H1 (cell line): ENCODE measurements at regions not wholly inside any gene's neighbourhood (a gene's known extent, or its start where the extent isn't known, plus 50 kb on each side); places are given as distances from the start of the nearest gene placed in this dataset.

Experiments used
- CTCF ChIA-PET: fragments of 300-600 bp; sonication (Branson Sonifier 250); formaldehyde crosslinking; loops from one replicate; lab custom pipeline; 2021; ENCODE audit not compliant: partially characterized antibody; lab: Charles Lee
- POLR2A ChIA-PET: fragments of 300-600 bp; sonication (Branson Sonifier 250); formaldehyde crosslinking; loops from one replicate; lab custom pipeline; 2021; ENCODE audit warnings: inconsistent platforms; ENCODE audit not compliant: partially characterized antibody; lab: Charles Lee
- DNase-seq, 2 experiments: peaks; one replicate each; pipeline versions ENCODE4 v3.0.0 to v3.0.0-alpha.2; 2010 to 2022; ENCODE audit warnings: low spot score in 2 of 2, low read depth in 1 of 2, mixed read lengths in 1 of 2
- FAIRE-seq: peaks from 2 replicates; lab custom pipeline; 2011; peaks lifted over from hg19 to GRCh38; lab: Jason Lieb, UNC
- H2AFZ ChIP-seq: 2 replicates; pipeline ENCODE4 v1.8.1; 2012; ENCODE audit warnings: low read length, inconsistent platforms
- H2AK5ac ChIP-seq: 2 replicates; pipeline ENCODE4 v1.6.1; 2013; ENCODE audit warnings: low read depth, low read length
- H2BK120ac ChIP-seq: replicated peaks from 2 replicates; pipeline ENCODE3; 2013; ENCODE audit warnings: low read depth, low read length, inconsistent platforms
- H2BK12ac ChIP-seq: 2 replicates; pipeline ENCODE4 v1.6.1; 2013; ENCODE audit warnings: low read depth, low read length
- H2BK15ac ChIP-seq: 2 replicates; pipeline ENCODE4 v1.6.1; 2013; ENCODE audit warnings: low read length
- H2BK20ac ChIP-seq: 2 replicates; pipeline ENCODE4 v1.6.1; 2013; ENCODE audit warnings: low read length
- H2BK5ac ChIP-seq: 2 replicates; pipeline ENCODE4 v1.6.1; 2013; ENCODE audit warnings: low read depth, low read length
- H3K14ac ChIP-seq: 2 replicates; pipeline ENCODE4 v1.6.1; 2013; ENCODE audit warnings: inconsistent platforms; ENCODE audit not compliant: insufficient read length
- H3K18ac ChIP-seq: 2 replicates; pipeline ENCODE4 v1.6.1; 2013; ENCODE audit warnings: low read length; ENCODE audit errors: extremely low read depth
- H3K23ac ChIP-seq: 2 replicates; pipeline ENCODE4 v1.6.1; 2013; ENCODE audit warnings: inconsistent platforms; ENCODE audit not compliant: insufficient read length
- H3K23me2 ChIP-seq: 2 replicates; pipeline ENCODE4 v1.6.1; 2013; ENCODE audit warnings: low read depth, low read length
- H3K27ac ChIP-seq: 2 replicates; pipeline ENCODE4 v1.6.1; 2011; ENCODE audit warnings: low read depth, low read length, inconsistent platforms
- H3K27me3 ChIP-seq, 4 experiments: replicated peaks in 1 of 4; 1 replicate in 1 of 4; 2 replicates in 3 of 4; pipeline versions ENCODE4 v1.6.1 to v1.8.1; 2011 to 2013; ENCODE audit warnings: low read length in 3 of 4, mild to moderate bottlenecking in 3 of 4, inconsistent platforms in 2 of 4, mixed read lengths in 2 of 4, moderate library complexity in 1 of 4; ENCODE audit not compliant: control insufficient read depth in 3 of 4, insufficient read depth in 3 of 4; ENCODE audit errors: extremely low read depth in 1 of 4
- H3K36me3 ChIP-seq, 4 experiments: 2 replicates each; pipeline versions ENCODE4 v1.6.1 to v1.8.1; 2011 to 2013; ENCODE audit warnings: mild to moderate bottlenecking in 4 of 4, low read length in 3 of 4, moderate library complexity in 2 of 4, control low read depth in 1 of 4, inconsistent platforms in 1 of 4; ENCODE audit not compliant: insufficient read depth in 4 of 4, control insufficient read depth in 2 of 4
- H3K4ac ChIP-seq: replicated peaks from 2 replicates; pipeline ENCODE3; 2013; ENCODE audit warnings: low read length, low read depth, mixed read lengths, inconsistent platforms; ENCODE audit not compliant: insufficient read length
- H3K4me1 ChIP-seq, 4 experiments: replicated peaks in 1 of 4; 1 replicate in 1 of 4; 2 replicates in 3 of 4; pipeline versions ENCODE4 v1.6.1 to v1.8.1; 2011 to 2013; ENCODE audit warnings: low read length in 3 of 4, inconsistent platforms in 2 of 4, mixed read lengths in 1 of 4; ENCODE audit not compliant: insufficient read depth in 4 of 4, control insufficient read depth in 3 of 4
- H3K4me2 ChIP-seq, 2 experiments: 2 replicates each; pipeline versions ENCODE4 v1.6.1 to v1.8.1; 2011 to 2013; ENCODE audit warnings: low read depth in 2 of 2, low read length in 2 of 2, control low read depth in 1 of 2, inconsistent platforms in 1 of 2, mild to moderate bottlenecking in 1 of 2; ENCODE audit not compliant: insufficient read depth in 1 of 2
- H3K4me3 ChIP-seq, 4 experiments: fragments of 200-600, 300-600 bp in 1 of 4; sonication (generic), shearing (Covaris generic), sonication (Bioruptor Twin) in 1 of 4; 2 replicates each; pipeline versions ENCODE4 v1.5.1 to v1.8.1; 2011 to 2016; ENCODE audit warnings: low read length in 4 of 4, low read depth in 3 of 4, control low read depth in 2 of 4, inconsistent platforms in 2 of 4, mild to moderate bottlenecking in 2 of 4, mixed read lengths in 1 of 4, moderate library complexity in 1 of 4; ENCODE audit not compliant: insufficient read depth in 2 of 4; ENCODE audit errors: extremely low read depth in 1 of 4
- H3K56ac ChIP-seq: replicated peaks from 2 replicates; pipeline ENCODE3; 2013; ENCODE audit warnings: low read depth, mild to moderate bottlenecking, mixed read lengths, low read length, inconsistent platforms; ENCODE audit not compliant: insufficient read length
- H3K79me1 ChIP-seq: 2 replicates; pipeline ENCODE4 v1.6.1; 2013; ENCODE audit warnings: low read depth, low read length, control low read depth
- H3K79me2 ChIP-seq, 2 experiments: 2 replicates each; pipeline versions ENCODE4 v1.6.1 to v1.8.1; 2012 to 2013; ENCODE audit warnings: low read length in 2 of 2, mild to moderate bottlenecking in 2 of 2, inconsistent platforms in 1 of 2; ENCODE audit not compliant: insufficient read depth in 2 of 2, control insufficient read depth in 1 of 2
- H3K9ac ChIP-seq, 4 experiments: replicated peaks in 1 of 4; 1 replicate in 1 of 4; 2 replicates in 3 of 4; pipeline versions ENCODE4 v1.6.1 to v1.8.1; 2011 to 2013; ENCODE audit warnings: low read depth in 3 of 4, low read length in 3 of 4, control low read depth in 2 of 4, mild to moderate bottlenecking in 2 of 4, moderate library complexity in 2 of 4, inconsistent platforms in 1 of 4; ENCODE audit errors: extremely low read depth in 1 of 4
- H3K9me3 ChIP-seq, 2 experiments: 2 replicates each; pipeline versions ENCODE4 v1.6.1 to v1.8.1; 2012 to 2013; ENCODE audit warnings: mild to moderate bottlenecking in 2 of 2, moderate library complexity in 2 of 2, control low read depth in 1 of 2, inconsistent platforms in 1 of 2, low read depth in 1 of 2, low read length in 1 of 2, mixed read lengths in 1 of 2; ENCODE audit not compliant: insufficient read depth in 2 of 2
- H4K20me1 ChIP-seq, 2 experiments: replicated peaks in 1 of 2; 2 replicates each; pipeline versions ENCODE3 to v1.8.1; 2011 to 2013; ENCODE audit warnings: inconsistent platforms in 2 of 2, low read length in 2 of 2, mild to moderate bottlenecking in 1 of 2; ENCODE audit not compliant: insufficient read depth in 2 of 2, control insufficient read depth in 1 of 2
- H4K5ac ChIP-seq: 2 replicates; pipeline ENCODE4 v1.6.1; 2013; ENCODE audit warnings: low read length, low read depth, mixed read lengths, inconsistent platforms; ENCODE audit not compliant: insufficient read length
- H4K8ac ChIP-seq: 2 replicates; pipeline ENCODE4 v1.8.0; 2013; ENCODE audit warnings: mild to moderate bottlenecking, moderate library complexity, low read length, inconsistent platforms; ENCODE audit not compliant: insufficient read depth; ENCODE audit errors: extremely low read depth
- H4K91ac ChIP-seq: replicated peaks from 2 replicates; pipeline ENCODE3; 2013; ENCODE audit warnings: low read length, mixed read lengths, inconsistent platforms; ENCODE audit not compliant: insufficient read length
- ATF2 ChIP-seq: IDR thresholded peaks from 2 replicates; pipeline ENCODE4 v1.6.1; 2012; ENCODE audit warnings: low read length, inconsistent platforms
- BACH1 ChIP-seq: IDR thresholded peaks from 2 replicates; pipeline ENCODE4 v1.6.1; 2012; ENCODE audit warnings: low read length, improper control_type of control experiment
- EZH2 ChIP-seq: fragments of 200-600 bp; sonication (generic); IDR thresholded peaks from 2 replicates; pipeline ENCODE4 v1.7.1; 2012; ENCODE audit warnings: low read depth, mild to moderate bottlenecking, moderate library complexity, low read length, inconsistent platforms; ENCODE audit not compliant: severe bottlenecking
- FOSL1 ChIP-seq: IDR thresholded peaks from 2 replicates; pipeline ENCODE4 v1.6.1; 2011; ENCODE audit warnings: mild to moderate bottlenecking, low read depth, low read length, moderate library complexity; ENCODE audit not compliant: insufficient read depth
- GABPA ChIP-seq: IDR thresholded peaks from 2 replicates; pipeline ENCODE4 v1.6.1; 2011; ENCODE audit warnings: mild to moderate bottlenecking, low read length, moderate library complexity, borderline replicate concordance; ENCODE audit not compliant: insufficient read depth
- GTF2F1 ChIP-seq: IDR thresholded peaks from 2 replicates; pipeline ENCODE4 v1.6.1; 2012; ENCODE audit warnings: low read depth, low read length, improper control_type of control experiment, borderline replicate concordance
- HDAC2 ChIP-seq, 2 experiments: fragments of 300-600 bp in 1 of 2; sonication (generic) in 1 of 2; IDR thresholded peaks; 2 replicates each; pipeline ENCODE4 v1.6.1; 2011 to 2012; ENCODE audit warnings: low read depth in 2 of 2, low read length in 2 of 2, mild to moderate bottlenecking in 2 of 2, moderate library complexity in 2 of 2, borderline replicate concordance in 1 of 2, inconsistent platforms in 1 of 2
- POU5F1 ChIP-seq: IDR thresholded peaks from 2 replicates; pipeline ENCODE4 v1.6.1; 2011; ENCODE audit warnings: low read depth, mild to moderate bottlenecking, low read length, moderate library complexity
- RXRA ChIP-seq: IDR thresholded peaks from 2 replicates; pipeline ENCODE4 v1.6.1; 2011; ENCODE audit warnings: low read depth, mild to moderate bottlenecking, low read length, moderate library complexity; ENCODE audit not compliant: insufficient read depth
- WGBS, 2 experiments: shearing (Covaris generic) in 1 of 2; methylation state at CpG; one replicate each; pipeline versions ENCODE4 v1.1.6 to v1.1.7; 2013 to 2015; ENCODE audit warnings: low lambda C conversion rate in 2 of 2, mixed read lengths in 2 of 2, inconsistent platforms in 1 of 2, low coverage in 1 of 2, missing lambda C conversion rate in 1 of 2; ENCODE audit not compliant: insufficient replicate concordance in 2 of 2, insufficient coverage in 1 of 2, insufficient read length in 1 of 2; ENCODE audit errors: extremely low coverage in 1 of 2, missing lambda C conversion rate in 1 of 2; 5-methylcytosine and 5-hydroxymethylcytosine counted together

- no peak overlapping the region for H3K27ac ChIP-seq
- H3K4me1 ChIP-seq: no peaks in the 10 kb centered on the region
- no peak overlapping the region for H4K91ac ChIP-seq
- H3K4ac ChIP-seq: no peak overlapping the region
- ChIA-PET CTCF (no interaction called here), POLR2A (no interaction called here)
- H4K8ac ChIP-seq: no peak overlapping the region
- FAIRE-seq: no peak
- H4K20me1 ChIP-seq: no peaks in the 10 kb centered on the region
- H2BK12ac ChIP-seq: no peak overlapping the region
- no peak overlapping the region for H3K4me2 ChIP-seq
- 86% methylated on average over 5 of the region's 5 CpGs; no CpG with 5 or more reads in 1 of the 2 experiments for WGBS, 2 experiments
- no peaks in the 10 kb centered on the region for H3K79me1 ChIP-seq
- H2BK20ac ChIP-seq: no peak overlapping the region
- no peak overlapping the region for H2BK120ac ChIP-seq
- no peaks in the 10 kb centered on the region; the same call in 1 of the 2 replicates for H3K23me2 ChIP-seq
- TF ChIP-seq GTF2F1 (no peak), FOSL1 (no peak), HDAC2 (IDR thresholded peaks at IDR 0.05; ENCODE audit: borderline replicate concordance in 1 of 2, low read depth in 2 of 2, low read length in 2 of 2) (no peak), BACH1 (no peak), POU5F1 (no peak), RXRA (no peak), EZH2 (no peak), GABPA (no peak), ATF2 (no peak)
- H3K9ac ChIP-seq: no peak overlapping the region
- no peak overlapping the region for H3K4me3 ChIP-seq
- H2BK5ac ChIP-seq: no peak overlapping the region
- H2BK15ac ChIP-seq: no peak overlapping the region
- 0 out of 4 replicates have a peak, but pooled peaks cover 0 to 3% of the 10 kb centered on the region in 2 experiments for H3K9me3 ChIP-seq
- H3K36me3 ChIP-seq: no peaks in the 10 kb centered on the region
- no peak for DNase-seq
- no peak overlapping the region for H2AK5ac ChIP-seq
- no peaks in the 10 kb centered on the region for H3K27me3 ChIP-seq
- H4K5ac ChIP-seq: no peak overlapping the region
- no peak overlapping the region for H3K23ac ChIP-seq
- H3K79me2 ChIP-seq: no peaks in the 10 kb centered on the region
- no peak overlapping the region for H3K56ac ChIP-seq
- no peak overlapping the region for H3K14ac ChIP-seq
- H2AFZ ChIP-seq: no peak overlapping the region
- H3K18ac ChIP-seq: no peak overlapping the region
Measured at GRCh38 chr18:1619507-1619906, 714.8 kb downstream of the ADCYAP1 start.
